Right atrium auricular region (tissue), 2 donors: ENCODE measurements at regions not wholly inside any gene's neighbourhood (a gene's known extent, or its start where the extent isn't known, plus 50 kb on each side); places are given as distances from the start of the nearest gene placed in this dataset.

Experiments used
- DNase-seq: peaks from one replicate; pipeline ENCODE4 v3.0.0-alpha.2; 2019; ENCODE audit warnings: low spot score
- H3K27ac ChIP-seq, 2 donors: fragments of 200-600 bp; sonication (generic); 1 replicate in 1 of 2; 2 replicates in 1 of 2; pipeline ENCODE4 v1.5.1; 2016 to 2019
- H3K27me3 ChIP-seq, 2 donors: fragments of 200-600 bp; sonication (generic); one replicate each; pipeline versions ENCODE4 v1.5.1 to v1.6.0; 2017 to 2019
- H3K36me3 ChIP-seq: fragments of 200-600 bp; sonication (generic); one replicate; pipeline ENCODE4 v1.5.1; 2016
- H3K4me1 ChIP-seq, 2 donors: fragments of 200-600 bp; sonication (generic); one replicate each; pipeline versions ENCODE4 v1.5.1 to v1.6.0; 2017 to 2019
- H3K4me3 ChIP-seq, 2 donors: fragments of 200-600 bp; sonication (generic); 1 replicate in 1 of 2; 2 replicates in 1 of 2; pipeline ENCODE4 v1.5.1; 2017 to 2019; ENCODE audit warnings: mild to moderate bottlenecking in 1 of 2, moderate library complexity in 1 of 2
- H3K9me3 ChIP-seq, 2 donors: fragments of 200-600 bp; sonication (generic); one replicate each; pipeline ENCODE4 v1.5.1; 2019
- TF ChIP-seq, protein P1 (sequence below), 2 donors: fragments of 200-600 bp; sonication (generic); IDR thresholded peaks; one replicate each; pipeline ENCODE4 v1.5.1; 2019; ENCODE audit warnings: antibody characterized with exemption in 2 of 2

DNA sequence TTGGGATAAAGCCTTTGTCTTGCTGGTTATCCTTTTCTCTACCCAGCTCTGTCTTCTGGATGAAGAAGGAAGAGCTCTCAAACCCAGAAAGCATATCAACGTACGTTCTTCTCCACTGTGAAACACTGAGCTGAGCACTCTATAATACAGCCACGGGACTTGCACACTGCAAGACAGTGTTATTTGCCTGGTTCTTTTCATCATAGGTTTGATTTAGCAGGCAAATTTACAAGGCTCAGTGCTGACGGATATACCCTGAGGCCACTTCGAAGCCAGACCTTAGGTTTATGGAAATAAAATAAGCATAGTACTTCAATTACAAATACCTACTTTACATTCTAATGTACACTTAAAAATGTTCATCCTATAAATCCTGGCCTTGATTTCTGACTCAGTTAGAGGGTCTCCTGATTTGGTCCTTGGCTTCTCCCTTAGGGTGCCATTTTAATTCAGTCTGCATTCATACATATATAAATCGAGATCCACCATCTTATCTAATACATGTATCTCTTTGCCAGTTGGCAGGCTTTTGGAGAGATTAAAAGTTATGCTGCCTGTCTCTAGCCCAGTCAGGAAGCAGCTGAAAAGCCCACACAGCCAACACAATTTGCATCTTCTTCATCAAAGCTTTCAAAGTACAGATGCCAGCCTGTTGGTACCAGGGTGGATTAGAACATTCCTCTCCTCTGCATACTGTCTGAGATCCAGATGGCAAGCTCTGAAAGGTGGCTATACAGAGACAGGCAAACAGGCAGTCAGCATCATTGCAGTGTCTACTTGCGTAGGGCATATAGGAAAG lies 194.4 kb downstream of the DEPDC1B start:
- no peaks in the 10 kb centered on the region for H3K36me3 ChIP-seq
- no peaks in the 10 kb centered on the region for H3K4me1 ChIP-seq
- no peaks in the 10 kb centered on the region for H3K9me3 ChIP-seq
- DNase-seq: no peak
- no peak overlapping the region for H3K4me3 ChIP-seq
- no peak overlapping the region for H3K27ac ChIP-seq
- H3K27me3 ChIP-seq: no peaks in the 10 kb centered on the region
- TF ChIP-seq, protein P1, sequence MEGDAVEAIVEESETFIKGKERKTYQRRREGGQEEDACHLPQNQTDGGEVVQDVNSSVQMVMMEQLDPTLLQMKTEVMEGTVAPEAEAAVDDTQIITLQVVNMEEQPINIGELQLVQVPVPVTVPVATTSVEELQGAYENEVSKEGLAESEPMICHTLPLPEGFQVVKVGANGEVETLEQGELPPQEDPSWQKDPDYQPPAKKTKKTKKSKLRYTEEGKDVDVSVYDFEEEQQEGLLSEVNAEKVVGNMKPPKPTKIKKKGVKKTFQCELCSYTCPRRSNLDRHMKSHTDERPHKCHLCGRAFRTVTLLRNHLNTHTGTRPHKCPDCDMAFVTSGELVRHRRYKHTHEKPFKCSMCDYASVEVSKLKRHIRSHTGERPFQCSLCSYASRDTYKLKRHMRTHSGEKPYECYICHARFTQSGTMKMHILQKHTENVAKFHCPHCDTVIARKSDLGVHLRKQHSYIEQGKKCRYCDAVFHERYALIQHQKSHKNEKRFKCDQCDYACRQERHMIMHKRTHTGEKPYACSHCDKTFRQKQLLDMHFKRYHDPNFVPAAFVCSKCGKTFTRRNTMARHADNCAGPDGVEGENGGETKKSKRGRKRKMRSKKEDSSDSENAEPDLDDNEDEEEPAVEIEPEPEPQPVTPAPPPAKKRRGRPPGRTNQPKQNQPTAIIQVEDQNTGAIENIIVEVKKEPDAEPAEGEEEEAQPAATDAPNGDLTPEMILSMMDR (IDR thresholded peaks at IDR 0.05): no peak

DNA sequence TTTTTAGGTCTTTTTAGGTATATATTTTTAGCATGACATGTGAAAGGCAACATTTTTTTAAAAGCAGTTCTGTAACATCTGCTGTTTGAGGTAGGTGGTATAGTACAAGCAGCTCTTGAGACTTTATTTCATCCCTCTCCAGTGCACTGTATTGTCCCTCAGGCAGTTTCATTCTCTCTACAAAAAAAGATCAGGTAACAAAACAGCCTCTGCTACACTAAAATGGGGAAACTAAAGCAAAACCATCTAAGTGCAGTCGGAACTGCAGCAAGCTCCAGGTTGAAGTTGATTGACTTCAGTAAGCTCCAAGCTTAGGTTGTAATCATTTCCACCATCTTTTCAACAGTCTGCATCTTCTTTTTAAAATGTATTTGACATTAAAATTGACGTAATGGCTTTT lies 195.6 kb downstream of the DEPDC1B start:
- Histone ChIP-seq H3K27ac (no peak overlapping the region), H3K4me1 (no peaks in the 10 kb centered on the region), H3K27me3 (no peaks in the 10 kb centered on the region), H3K4me3 (no peak overlapping the region), H3K36me3 (no peaks in the 10 kb centered on the region), H3K9me3 (no peaks in the 10 kb centered on the region)
- no peak for DNase-seq
- TF ChIP-seq, protein P1 (IDR thresholded peaks at IDR 0.05): no peak

DNA sequence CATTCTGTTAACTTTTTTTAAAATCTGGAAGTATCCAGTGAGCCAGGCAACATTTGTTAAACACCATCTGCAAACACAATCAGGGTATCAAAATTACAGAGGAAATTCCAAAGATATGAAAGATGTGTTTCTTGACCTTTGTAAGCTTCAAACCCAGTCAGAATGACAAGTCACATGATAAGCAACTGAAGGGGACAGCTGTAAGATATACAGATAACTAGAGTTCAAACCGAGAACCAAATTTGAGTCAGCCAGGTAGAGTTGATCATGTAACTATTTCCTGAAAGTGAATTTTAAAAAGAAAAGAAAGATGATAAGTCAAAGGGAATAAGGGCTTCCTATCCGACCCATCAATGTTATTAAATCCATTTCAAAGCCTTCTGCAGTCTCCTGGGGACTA lies 196.2 kb downstream of the DEPDC1B start:
- no peak for DNase-seq
- Histone ChIP-seq H3K36me3 (no peaks in the 10 kb centered on the region), H3K27ac (no peak overlapping the region), H3K4me3 (no peak overlapping the region), H3K27me3 (no peaks in the 10 kb centered on the region), H3K4me1 (no peaks in the 10 kb centered on the region), H3K9me3 (no peaks in the 10 kb centered on the region)
- TF ChIP-seq, protein P1 (IDR thresholded peaks at IDR 0.05): no peak

DNA sequence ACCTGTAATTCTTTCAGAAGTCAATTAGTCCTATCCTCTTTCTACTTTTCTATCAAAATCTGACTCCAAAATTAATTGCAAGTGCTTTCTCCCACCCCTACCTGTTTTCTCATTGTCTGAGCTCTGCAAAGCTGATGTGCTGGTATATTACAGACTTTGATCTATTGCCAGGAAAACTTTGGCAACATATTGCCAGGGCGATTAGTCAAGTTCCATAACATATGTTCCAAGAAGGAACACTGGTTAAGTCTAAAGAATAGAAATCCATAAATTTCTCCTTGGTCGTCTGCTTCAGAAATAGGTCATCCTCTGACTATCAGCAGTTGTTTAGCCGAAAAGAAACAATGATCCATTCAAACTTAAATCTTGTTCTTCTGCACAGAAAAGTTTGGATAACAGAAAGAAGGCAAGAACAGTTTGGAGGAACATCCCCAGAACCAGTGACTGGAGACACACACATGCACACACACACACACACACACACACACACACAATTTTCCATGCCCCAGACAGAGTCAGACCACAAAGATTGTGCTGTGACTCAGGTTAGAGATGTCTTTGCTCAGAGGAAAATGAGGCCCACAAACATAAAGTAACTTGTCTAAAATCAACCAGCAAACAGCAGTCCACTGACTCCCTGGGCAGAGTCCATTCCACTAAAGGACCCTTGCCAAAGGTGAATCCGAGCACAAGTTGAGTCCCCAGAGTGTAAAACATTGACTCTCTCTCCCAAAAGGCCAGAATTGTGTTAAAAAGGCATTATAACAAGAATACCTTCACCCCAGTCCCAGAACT lies 202.1 kb downstream of the DEPDC1B start:
- Histone ChIP-seq H3K36me3 (no peaks in the 10 kb centered on the region), H3K4me3 (no peak overlapping the region), H3K27ac (no peak overlapping the region), H3K27me3 (no peaks in the 10 kb centered on the region), H3K4me1 (no peaks in the 10 kb centered on the region), H3K9me3 (no peaks in the 10 kb centered on the region)
- TF ChIP-seq, protein P1 (IDR thresholded peaks at IDR 0.05): no peak
- no peak for DNase-seq

DNA sequence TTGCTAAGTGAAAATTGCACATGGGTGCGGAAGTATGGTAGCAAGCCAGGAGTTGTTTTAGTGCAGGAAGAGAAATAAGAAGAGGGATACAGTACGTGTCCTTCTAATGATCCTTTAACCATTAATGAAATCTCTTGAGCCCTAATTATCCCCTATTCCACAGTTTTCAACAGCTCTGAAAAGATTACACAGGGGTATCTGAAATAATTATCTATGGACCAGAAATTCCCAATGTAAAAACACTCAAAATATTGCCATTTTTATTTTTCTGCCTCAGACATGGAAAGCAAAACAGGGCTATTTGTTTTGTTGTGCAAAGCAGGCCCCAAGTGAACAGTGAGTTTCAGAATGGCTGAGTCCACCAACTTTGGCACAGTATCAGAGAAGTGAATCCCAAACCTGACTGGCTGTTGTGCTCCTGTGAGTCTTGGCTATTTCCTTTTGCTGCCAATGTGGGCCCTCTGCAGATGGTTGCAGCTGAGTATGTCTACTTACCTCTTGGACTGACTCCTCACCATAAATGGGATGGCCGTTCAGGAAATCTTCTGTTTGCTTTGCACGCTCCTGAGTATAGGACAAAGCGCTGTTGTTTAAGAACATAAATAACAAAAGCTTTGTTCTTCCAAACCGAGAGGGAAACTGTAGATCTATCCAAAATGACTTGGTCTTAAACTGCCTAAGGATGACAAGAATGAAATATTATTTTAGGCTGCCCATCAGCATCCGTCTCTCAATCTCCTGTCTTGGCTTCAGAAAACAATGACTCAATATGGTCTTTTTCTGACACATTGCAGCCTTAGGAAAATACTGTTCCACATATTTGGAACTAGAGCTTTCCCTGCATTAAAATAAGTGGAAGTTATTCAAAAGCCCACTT lies 204.1 kb downstream of the DEPDC1B start:
- no peak overlapping the region for H3K27ac ChIP-seq
- no peak overlapping the region for H3K4me3 ChIP-seq
- no peaks in the 10 kb centered on the region for H3K9me3 ChIP-seq

More for the DNA sequence above, 204.1 kb downstream of the DEPDC1B start:
- no peak for DNase-seq
- no peaks in the 10 kb centered on the region for H3K36me3 ChIP-seq
- TF ChIP-seq, protein P1 (IDR thresholded peaks at IDR 0.05): no peak
- H3K27me3 ChIP-seq: no peaks in the 10 kb centered on the region
- H3K4me1 ChIP-seq: no peaks in the 10 kb centered on the region
